ENCODE measurements at regions not wholly inside any gene's neighbourhood (a gene's known extent, or its start where the extent isn't known, plus 50 kb on each side); places are given as distances from the start of the nearest gene placed in this dataset.

GRCh38 chr4:115272185-115272584 lies 158.8 kb upstream of the NDST4 start:
- Histone ChIP-seq H3K27ac (ENCODE audit: low read depth, low read length) (no peak overlapping the region), H2AFZ (ENCODE audit: low read length) (no peak overlapping the region), H3K4me2 (ENCODE audit: insufficient read depth, low read length) (no peak overlapping the region), H4K20me1 (ENCODE audit: insufficient read depth, low read length) (no peaks in the 10 kb centered on the region), H3K9me3 (ENCODE audit: low read depth, low read length) (peaks cover 3% of the 10 kb centered on the region), H3K4me3 (ENCODE audit: insufficient read depth, low read length) (no peak overlapping the region), H3K27me3 (ENCODE audit: insufficient read depth, low read length) (no peaks in the 10 kb centered on the region), H3K79me2 (ENCODE audit: insufficient read depth, low read length) (no peaks in the 10 kb centered on the region), H3K36me3 (ENCODE audit: insufficient read depth, low read length) (no peaks in the 10 kb centered on the region), H3K4me1 (ENCODE audit: insufficient read depth, low read length) (no peaks in the 10 kb centered on the region)
- DNase-seq (ENCODE audit: insufficient read length, low spot score, missing footprints): no peak
- TF ChIP-seq CTCF (IDR thresholded peaks at IDR 0.05; ENCODE audit: extremely low read depth, low read depth, low read length): no peak

- Histone ChIP-seq H3K4me2 (ENCODE audit: insufficient read depth, low read length) (no peak overlapping the region), H2AFZ (ENCODE audit: low read length) (no peak overlapping the region), H3K4me3 (ENCODE audit: insufficient read depth, low read length) (no peak overlapping the region), H3K36me3 (ENCODE audit: insufficient read depth, low read length) (no peaks in the 10 kb centered on the region), H4K20me1 (ENCODE audit: insufficient read depth, low read length) (no peaks in the 10 kb centered on the region), H3K79me2 (ENCODE audit: insufficient read depth, low read length) (no peaks in the 10 kb centered on the region), H3K27ac (ENCODE audit: low read depth, low read length) (no peak overlapping the region), H3K4me1 (ENCODE audit: insufficient read depth, low read length) (no peaks in the 10 kb centered on the region), H3K27me3 (ENCODE audit: insufficient read depth, low read length) (no peaks in the 10 kb centered on the region), H3K9me3 (ENCODE audit: low read depth, low read length) (peaks cover 3% of the 10 kb centered on the region)
- no peak for DNase-seq (ENCODE audit: insufficient read length, low spot score, missing footprints)
- no peak for TF ChIP-seq CTCF (IDR thresholded peaks at IDR 0.05; ENCODE audit: extremely low read depth, low read depth, low read length)
Observed at GRCh38 chr4:115260195-115260594, 146.8 kb upstream of the NDST4 start.

GRCh38 chr4:115259642-115260041 lies 146.2 kb upstream of the NDST4 start:
- no peak overlapping the region for H3K4me3 ChIP-seq (ENCODE audit: insufficient read depth, low read length)
- H3K79me2 ChIP-seq (ENCODE audit: insufficient read depth, low read length): no peaks in the 10 kb centered on the region
- no peak for DNase-seq (ENCODE audit: insufficient read length, low spot score, missing footprints)
- no peak overlapping the region for H2AFZ ChIP-seq (ENCODE audit: low read length)
- no peak overlapping the region for H3K4me2 ChIP-seq (ENCODE audit: insufficient read depth, low read length)
- no peaks in the 10 kb centered on the region for H3K36me3 ChIP-seq (ENCODE audit: insufficient read depth, low read length)
- no peak for TF ChIP-seq CTCF (IDR thresholded peaks at IDR 0.05; ENCODE audit: extremely low read depth, low read depth, low read length)
- no peak overlapping the region for H3K27ac ChIP-seq (ENCODE audit: low read depth, low read length)
- H3K4me1 ChIP-seq (ENCODE audit: insufficient read depth, low read length): no peaks in the 10 kb centered on the region
- no peaks in the 10 kb centered on the region for H4K20me1 ChIP-seq (ENCODE audit: insufficient read depth, low read length)
- peaks cover 3% of the 10 kb centered on the region for H3K9me3 ChIP-seq (ENCODE audit: low read depth, low read length)
- H3K27me3 ChIP-seq (ENCODE audit: insufficient read depth, low read length): no peaks in the 10 kb centered on the region

- no peaks in the 10 kb centered on the region for H3K9me3 ChIP-seq (ENCODE audit: low read depth, low read length)
- DNase-seq (ENCODE audit: insufficient read length, low spot score, missing footprints): no peak
- H2AFZ ChIP-seq (ENCODE audit: low read length): no peak overlapping the region
- no peak overlapping the region for H3K4me3 ChIP-seq (ENCODE audit: insufficient read depth, low read length)
- TF ChIP-seq CTCF (IDR thresholded peaks at IDR 0.05; ENCODE audit: extremely low read depth, low read depth, low read length): no peak
- no peaks in the 10 kb centered on the region for H3K27me3 ChIP-seq (ENCODE audit: insufficient read depth, low read length)
- no peaks in the 10 kb centered on the region for H4K20me1 ChIP-seq (ENCODE audit: insufficient read depth, low read length)
- H3K27ac ChIP-seq (ENCODE audit: low read depth, low read length): no peak overlapping the region
- H3K4me2 ChIP-seq (ENCODE audit: insufficient read depth, low read length): no peak overlapping the region
- H3K4me1 ChIP-seq (ENCODE audit: insufficient read depth, low read length): no peaks in the 10 kb centered on the region
- H3K36me3 ChIP-seq (ENCODE audit: insufficient read depth, low read length): no peaks in the 10 kb centered on the region
- no peaks in the 10 kb centered on the region for H3K79me2 ChIP-seq (ENCODE audit: insufficient read depth, low read length)
Observed at GRCh38 chr4:115249808-115250207, 136.4 kb upstream of the NDST4 start.

Data from osteoblast (primary cell).